ENCODE measurements at regions not wholly inside any gene's neighbourhood (a gene's known extent, or its start where the extent isn't known, plus 50 kb on each side); places are given as distances from the start of the nearest gene placed in this dataset.

DNA sequence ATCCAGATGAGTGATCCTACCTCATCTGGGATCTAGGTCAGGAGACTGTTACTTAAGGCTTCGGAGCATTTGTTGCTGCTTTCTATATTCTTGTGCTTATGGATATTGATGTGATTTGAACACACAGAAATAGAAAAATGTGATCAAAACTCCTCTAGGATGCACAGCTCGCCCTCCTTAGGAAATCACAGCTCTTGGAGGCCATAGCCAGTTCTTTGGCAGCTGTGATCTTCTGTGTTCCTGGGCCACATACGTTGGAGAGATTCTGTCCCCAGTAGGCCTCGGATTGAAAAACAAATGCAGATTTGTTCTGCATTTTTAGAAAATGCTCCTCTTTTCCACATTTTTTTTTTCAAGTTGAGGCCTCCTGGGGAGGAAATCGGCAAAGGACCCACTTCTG, 437.4 kb upstream of the THBS1 start:
- H2BK15ac ChIP-seq (ENCODE audit: low read length), result no peak overlapping the region
- no peak overlapping the region for H3K4me2 ChIP-seq (ENCODE audit: insufficient read depth, low read length, poor library complexity, severe bottlenecking)
- H3K27ac ChIP-seq (replicated peaks; ENCODE audit: low read length), result no peak overlapping the region
- H2BK12ac ChIP-seq (ENCODE audit: low read length), result no peak overlapping the region
- no CpG with 5 or more reads among the region's 5 CpGs for WGBS, 2 donors (ENCODE audit: extremely low coverage in 2 of 2, insufficient read length in 2 of 2, insufficient replicate concordance in 1 of 2)
- peaks cover 3 to 6% of the 10 kb centered on the region in 2 donors for H3K4me1 ChIP-seq (ENCODE audit: control insufficient read depth in 2 of 2, insufficient read depth in 1 of 2, low read depth in 1 of 2, low read length in 2 of 2)
- H3K9ac ChIP-seq (ENCODE audit: low read depth, low read length, poor library complexity), result no peak overlapping the region
- H4K8ac ChIP-seq (ENCODE audit: low read depth, low read length), result no peak overlapping the region
- no peak overlapping the region for H4K91ac ChIP-seq (ENCODE audit: low read depth, low read length, poor library complexity)
- H2AFZ ChIP-seq (ENCODE audit: low read length), result no peak overlapping the region
- H3K9me3 ChIP-seq (replicated peaks in 1 of 2; ENCODE audit: control insufficient read depth in 2 of 2, insufficient read depth in 1 of 2, low read depth in 1 of 2, low read length in 2 of 2), result no peaks in the 10 kb centered on the region
- no peaks in the 10 kb centered on the region for H3K36me3 ChIP-seq (replicated peaks in 1 of 2; ENCODE audit: control insufficient read depth in 2 of 2, insufficient read depth in 2 of 2, low read length in 2 of 2)
- no peak for DNase-seq (ENCODE audit: low spot score)
- no peak overlapping the region for H3K18ac ChIP-seq (ENCODE audit: low read length)
- no peaks in the 10 kb centered on the region for H3K27me3 ChIP-seq (ENCODE audit: control insufficient read depth in 3 of 3, insufficient read depth in 3 of 3, low read depth in 1 of 3, low read length in 3 of 3)
- no peaks in the 10 kb centered on the region for H3K79me1 ChIP-seq (ENCODE audit: low read depth, low read length)
- no peak overlapping the region for H2AK5ac ChIP-seq (ENCODE audit: low read depth, low read length)
- no peak overlapping the region for H3K14ac ChIP-seq (ENCODE audit: low read length)
- H3K4me3 ChIP-seq (ENCODE audit: low read length in 2 of 2), result no peak overlapping the region
- no peak overlapping the region for H3K23ac ChIP-seq (ENCODE audit: low read depth, low read length, poor library complexity)
- H3K4ac ChIP-seq (ENCODE audit: low read length), result no peak overlapping the region
- no peak overlapping the region for H2BK5ac ChIP-seq (ENCODE audit: low read length)
- no peak overlapping the region for H2BK120ac ChIP-seq (ENCODE audit: low read depth, low read length)

DNA sequence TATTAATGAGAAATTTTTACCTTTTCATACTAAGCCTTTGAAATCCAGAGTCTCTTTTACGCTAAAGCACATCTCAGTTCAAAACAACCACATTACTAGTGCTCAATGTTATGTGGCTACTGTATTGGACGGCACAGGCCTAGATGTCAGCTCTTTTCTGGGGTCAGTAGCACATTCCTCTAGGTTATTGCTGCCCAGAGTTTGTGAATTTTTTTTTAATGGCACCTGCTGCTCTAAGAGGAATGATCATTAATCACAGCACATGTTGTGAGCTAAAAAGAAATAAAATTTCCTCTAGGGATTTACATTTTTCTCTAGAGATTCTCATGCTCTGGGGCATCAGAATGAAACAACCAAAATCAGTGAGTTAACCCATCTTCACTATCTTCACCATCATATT, 436.8 kb upstream of the THBS1 start:
- no peak overlapping the region for H3K23ac ChIP-seq (ENCODE audit: low read depth, low read length, poor library complexity)
- H3K4ac ChIP-seq (ENCODE audit: low read length), result no peak overlapping the region
- no CpG with 5 or more reads among the region's 2 CpGs for WGBS, 2 donors (ENCODE audit: extremely low coverage in 2 of 2, insufficient read length in 2 of 2, insufficient replicate concordance in 1 of 2)
- no peak overlapping the region for H2BK5ac ChIP-seq (ENCODE audit: low read length)
- H3K9me3 ChIP-seq (replicated peaks in 1 of 2; ENCODE audit: control insufficient read depth in 2 of 2, insufficient read depth in 1 of 2, low read depth in 1 of 2, low read length in 2 of 2), result no peaks in the 10 kb centered on the region
- H4K91ac ChIP-seq (ENCODE audit: low read depth, low read length, poor library complexity), result no peak overlapping the region
- H3K14ac ChIP-seq (ENCODE audit: low read length), result no peak overlapping the region
- H3K79me1 ChIP-seq (ENCODE audit: low read depth, low read length), result no peaks in the 10 kb centered on the region
- no peak overlapping the region for H3K18ac ChIP-seq (ENCODE audit: low read length)
- H4K8ac ChIP-seq (ENCODE audit: low read depth, low read length), result no peak overlapping the region
- DNase-seq (ENCODE audit: low spot score), result no peak
- no peak overlapping the region for H3K27ac ChIP-seq (replicated peaks; ENCODE audit: low read length)
- H2AK5ac ChIP-seq (ENCODE audit: low read depth, low read length), result no peak overlapping the region
- H2BK15ac ChIP-seq (ENCODE audit: low read length), result no peak overlapping the region
- H3K9ac ChIP-seq (ENCODE audit: low read depth, low read length, poor library complexity), result no peak overlapping the region
- no peak overlapping the region for H2BK120ac ChIP-seq (ENCODE audit: low read depth, low read length)
- H3K36me3 ChIP-seq (replicated peaks in 1 of 2; ENCODE audit: control insufficient read depth in 2 of 2, insufficient read depth in 2 of 2, low read length in 2 of 2), result no peaks in the 10 kb centered on the region
- peaks cover 3 to 6% of the 10 kb centered on the region in 2 donors for H3K4me1 ChIP-seq (ENCODE audit: control insufficient read depth in 2 of 2, insufficient read depth in 1 of 2, low read depth in 1 of 2, low read length in 2 of 2)
- H2BK12ac ChIP-seq (ENCODE audit: low read length), result no peak overlapping the region
- H3K4me3 ChIP-seq (ENCODE audit: low read length in 2 of 2), result no peak overlapping the region
- no peak overlapping the region for H3K4me2 ChIP-seq (ENCODE audit: insufficient read depth, low read length, poor library complexity, severe bottlenecking)
- no peaks in the 10 kb centered on the region for H3K27me3 ChIP-seq (ENCODE audit: control insufficient read depth in 3 of 3, insufficient read depth in 3 of 3, low read depth in 1 of 3, low read length in 3 of 3)
- H2AFZ ChIP-seq (ENCODE audit: low read length), result no peak overlapping the region

DNA sequence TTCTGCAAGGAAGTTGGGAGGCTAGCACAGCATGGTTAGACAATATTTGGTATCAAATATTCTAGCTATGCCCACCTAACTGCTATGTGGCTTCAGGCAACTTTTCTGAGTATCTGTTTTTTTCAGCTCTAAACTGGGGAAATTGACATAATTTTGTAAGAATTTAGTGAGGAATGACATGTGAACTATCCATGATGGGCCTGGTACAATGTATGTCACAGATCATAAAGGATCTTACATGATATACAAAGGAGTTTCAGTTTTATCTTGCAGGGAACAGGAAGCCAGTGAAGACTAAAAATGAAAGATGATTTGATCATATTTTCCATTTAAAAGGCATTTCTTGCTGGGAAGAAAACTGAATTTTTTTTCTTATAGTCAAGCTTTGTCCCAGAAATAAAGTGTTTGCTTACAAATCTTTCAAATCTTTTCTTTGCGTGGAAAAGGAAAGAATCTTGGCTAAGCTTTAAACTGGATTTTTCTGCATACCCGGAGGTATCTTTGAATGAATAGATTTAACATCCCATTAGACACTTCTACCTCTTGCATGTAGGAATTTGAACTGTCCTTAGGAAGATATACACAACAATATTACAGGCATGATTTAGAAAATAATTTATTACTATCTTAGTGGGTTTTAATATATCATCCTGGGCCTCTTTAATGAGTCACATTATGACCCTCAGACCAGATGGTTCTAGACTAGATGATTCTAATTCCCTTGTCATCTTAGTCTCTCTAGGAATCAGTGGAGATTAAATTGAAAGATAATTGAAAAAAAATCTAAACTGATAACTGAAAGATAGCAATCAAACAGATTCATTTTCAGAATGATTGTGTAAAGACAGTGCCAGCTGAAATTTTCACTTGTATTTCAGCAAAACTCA, 436.0 kb upstream of the THBS1 start:
- peaks cover 3 to 13% of the 10 kb centered on the region in 2 donors for H3K4me1 ChIP-seq (ENCODE audit: control insufficient read depth in 2 of 2, insufficient read depth in 1 of 2, low read depth in 1 of 2, low read length in 2 of 2)
- WGBS, 2 donors (ENCODE audit: extremely low coverage in 2 of 2, insufficient read length in 2 of 2, insufficient replicate concordance in 1 of 2), result no CpG with 5 or more reads among the region's 2 CpGs
- H4K8ac ChIP-seq (ENCODE audit: low read depth, low read length), result no peak overlapping the region
- H3K4ac ChIP-seq (ENCODE audit: low read length), result no peak overlapping the region
- no peaks in the 10 kb centered on the region for H3K27me3 ChIP-seq (ENCODE audit: control insufficient read depth in 3 of 3, insufficient read depth in 3 of 3, low read depth in 1 of 3, low read length in 3 of 3)
- H3K18ac ChIP-seq (ENCODE audit: low read length), result no peak overlapping the region
- no peak overlapping the region for H3K9ac ChIP-seq (ENCODE audit: low read depth, low read length, poor library complexity)
- no peaks in the 10 kb centered on the region for H3K79me1 ChIP-seq (ENCODE audit: low read depth, low read length)
- H3K4me2 ChIP-seq (ENCODE audit: insufficient read depth, low read length, poor library complexity, severe bottlenecking), result no peak overlapping the region
- no peaks in the 10 kb centered on the region for H3K36me3 ChIP-seq (replicated peaks in 1 of 2; ENCODE audit: control insufficient read depth in 2 of 2, insufficient read depth in 2 of 2, low read length in 2 of 2)
- H2AK5ac ChIP-seq (ENCODE audit: low read depth, low read length), result no peak overlapping the region
- DNase-seq (ENCODE audit: low spot score), result no peak
- no peak overlapping the region for H2BK120ac ChIP-seq (ENCODE audit: low read depth, low read length)
- no peak overlapping the region for H2AFZ ChIP-seq (ENCODE audit: low read length)
- H4K91ac ChIP-seq (ENCODE audit: low read depth, low read length, poor library complexity), result no peak overlapping the region
- no peak overlapping the region for H2BK15ac ChIP-seq (ENCODE audit: low read length)
- no peak overlapping the region for H3K4me3 ChIP-seq (ENCODE audit: low read length in 2 of 2)
- H3K23ac ChIP-seq (ENCODE audit: low read depth, low read length, poor library complexity), result no peak overlapping the region
- H2BK5ac ChIP-seq (ENCODE audit: low read length), result no peak overlapping the region
- H3K27ac ChIP-seq (replicated peaks; ENCODE audit: low read length), result no peak overlapping the region
- H3K9me3 ChIP-seq (replicated peaks in 1 of 2; ENCODE audit: control insufficient read depth in 2 of 2, insufficient read depth in 1 of 2, low read depth in 1 of 2, low read length in 2 of 2), result no peaks in the 10 kb centered on the region
- no peak overlapping the region for H3K14ac ChIP-seq (ENCODE audit: low read length)
- H2BK12ac ChIP-seq (ENCODE audit: low read length), result no peak overlapping the region

DNA sequence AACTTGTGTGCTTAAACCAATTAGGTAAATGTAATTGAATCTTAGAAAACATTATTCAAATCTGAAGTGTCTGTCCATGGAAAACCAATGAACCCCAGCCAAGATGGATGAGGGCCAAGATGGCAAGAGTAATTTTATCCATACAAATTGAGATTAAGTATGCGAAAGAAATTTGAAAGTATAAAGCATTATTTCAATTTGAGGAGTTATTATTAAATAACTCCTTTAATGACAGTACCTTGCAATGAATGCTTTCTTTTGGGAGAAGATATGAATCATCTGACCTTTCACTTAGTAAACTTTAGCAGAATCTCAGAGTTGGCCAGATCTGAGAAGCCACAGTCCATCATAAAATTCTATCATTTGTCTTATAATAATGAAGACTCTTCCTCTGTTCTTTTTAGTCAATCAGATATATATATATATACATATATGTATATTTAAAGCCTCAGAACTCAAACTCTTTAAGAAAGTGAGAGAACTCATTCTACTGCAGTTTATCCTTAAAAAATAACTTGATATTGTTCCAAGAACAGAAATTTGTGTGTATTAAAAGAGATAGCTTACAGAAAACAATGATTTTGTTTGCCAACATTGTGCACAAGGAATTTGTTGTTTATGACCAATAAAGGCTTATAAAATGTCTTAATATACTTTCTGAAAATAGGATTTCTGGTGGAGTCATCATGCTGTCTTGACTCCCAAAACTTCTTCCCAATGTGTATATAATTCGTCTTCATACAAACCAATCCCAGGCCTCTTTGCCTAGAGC, 434.8 kb upstream of the THBS1 start:
- no CpG with 5 or more reads among the region's 2 CpGs for WGBS, 2 donors (ENCODE audit: extremely low coverage in 2 of 2, insufficient read length in 2 of 2, insufficient replicate concordance in 1 of 2)
- Histone ChIP-seq H4K91ac (ENCODE audit: low read depth, low read length, poor library complexity) (no peak overlapping the region), H3K9me3 (replicated peaks in 1 of 2; ENCODE audit: control insufficient read depth in 2 of 2, insufficient read depth in 1 of 2, low read depth in 1 of 2, low read length in 2 of 2) (no peaks in the 10 kb centered on the region), H2BK12ac (ENCODE audit: low read length) (no peak overlapping the region), H3K4me1 (ENCODE audit: control insufficient read depth in 2 of 2, insufficient read depth in 1 of 2, low read depth in 1 of 2, low read length in 2 of 2) (peaks cover 0 to 10% of the 10 kb centered on the region in 2 donors), H3K9ac (ENCODE audit: low read depth, low read length, poor library complexity) (no peak overlapping the region), H2AK5ac (ENCODE audit: low read depth, low read length) (no peak overlapping the region), H3K27ac (replicated peaks; ENCODE audit: low read length) (no peak overlapping the region), H4K8ac (ENCODE audit: low read depth, low read length) (no peak overlapping the region), H3K4ac (ENCODE audit: low read length) (no peak overlapping the region), H3K18ac (ENCODE audit: low read length) (no peak overlapping the region), H2BK120ac (ENCODE audit: low read depth, low read length) (no peak overlapping the region), H3K27me3 (ENCODE audit: control insufficient read depth in 3 of 3, insufficient read depth in 3 of 3, low read depth in 1 of 3, low read length in 3 of 3) (no peaks in the 10 kb centered on the region), H3K23ac (ENCODE audit: low read depth, low read length, poor library complexity) (no peak overlapping the region), H3K79me1 (ENCODE audit: low read depth, low read length) (no peaks in the 10 kb centered on the region), H2AFZ (ENCODE audit: low read length) (no peak overlapping the region), H3K36me3 (replicated peaks in 1 of 2; ENCODE audit: control insufficient read depth in 2 of 2, insufficient read depth in 2 of 2, low read length in 2 of 2) (no peaks in the 10 kb centered on the region), H2BK15ac (ENCODE audit: low read length) (no peak overlapping the region), H3K14ac (ENCODE audit: low read length) (no peak overlapping the region), H3K4me3 (ENCODE audit: low read length in 2 of 2) (no peak overlapping the region), H2BK5ac (ENCODE audit: low read length) (no peak overlapping the region), H3K4me2 (ENCODE audit: insufficient read depth, low read length, poor library complexity, severe bottlenecking) (no peak overlapping the region)
- no peak for DNase-seq (ENCODE audit: low spot score)

All from neuronal stem cell (in vitro differentiated cells).